Loucy (cell line): ENCODE measurements at regions not wholly inside any gene's neighbourhood (a gene's known extent, or its start where the extent isn't known, plus 50 kb on each side); places are given as distances from the start of the nearest gene placed in this dataset.

ENCODE experiments used
- H2AFZ ChIP-seq: fragments of 200-600 bp; sonication (generic); 2 replicates; pipeline ENCODE4 v1.6.0; 2016; ENCODE audit warnings: antibody characterized with exemption, mild to moderate bottlenecking, low read length, moderate library complexity
- H3F3A ChIP-seq: fragments of 200-600 bp; 2 replicates; pipeline ENCODE4 v1.6.0; 2016; ENCODE audit warnings: antibody characterized with exemption, low read depth, mild to moderate bottlenecking
- H3K27me3 ChIP-seq: fragments of 200-600 bp; sonication (generic); 2 replicates; pipeline ENCODE4 v1.6.1; 2014; ENCODE audit warnings: low read length, mild to moderate bottlenecking; ENCODE audit not compliant: insufficient read depth, poor library complexity, severe bottlenecking
- H3K36me3 ChIP-seq: fragments of 200-600 bp; sonication (generic); 2 replicates; pipeline ENCODE4 v1.6.1; 2016; ENCODE audit warnings: low read length; ENCODE audit not compliant: insufficient read depth
- H3K4me1 ChIP-seq: fragments of 200-600 bp; sonication (generic); 2 replicates; pipeline ENCODE4 v1.5.1; 2014; ENCODE audit warnings: low read length, mild to moderate bottlenecking; ENCODE audit not compliant: insufficient read depth, poor library complexity, severe bottlenecking
- H3K4me2 ChIP-seq: fragments of 200-600 bp; sonication (generic); 2 replicates; pipeline ENCODE4 v1.6.0; 2014; ENCODE audit warnings: antibody characterized with exemption, low read length, low read depth, mild to moderate bottlenecking; ENCODE audit not compliant: poor library complexity, severe bottlenecking
- H3K4me3 ChIP-seq: fragments of 200-600 bp; sonication (generic); 2 replicates; pipeline ENCODE4 v1.5.1; 2014; ENCODE audit warnings: low read length, mild to moderate bottlenecking, mixed read lengths; ENCODE audit not compliant: poor library complexity, severe bottlenecking
- H3K79me2 ChIP-seq: fragments of 200-600 bp; sonication (generic); 2 replicates; pipeline ENCODE4 v1.6.1; 2014; ENCODE audit warnings: low read length; ENCODE audit not compliant: insufficient read depth
- H3K9ac ChIP-seq: fragments of 200-600 bp; sonication (generic); 2 replicates; pipeline ENCODE4 v1.6.0; 2014; ENCODE audit warnings: mild to moderate bottlenecking, low read depth, low read length, moderate library complexity; ENCODE audit not compliant: poor library complexity, severe bottlenecking
- H3K9me2 ChIP-seq: fragments of 200-600 bp; sonication (generic); replicated peaks from 2 replicates; pipeline ENCODE4 v1.6.1; 2016; ENCODE audit warnings: low read depth, low read length, mixed read lengths
- H3K9me3 ChIP-seq: fragments of 200-600 bp; sonication (generic); 2 replicates; pipeline ENCODE4 v1.6.1; 2014; ENCODE audit warnings: mild to moderate bottlenecking, antibody characterized with exemption, low read length, low read depth; ENCODE audit not compliant: insufficient read depth
- H4K20me1 ChIP-seq: fragments of 200-600 bp; sonication (generic); 2 replicates; pipeline ENCODE4 v1.6.0; 2014; ENCODE audit warnings: antibody characterized with exemption, low read length, mild to moderate bottlenecking; ENCODE audit not compliant: insufficient read depth, poor library complexity, severe bottlenecking
- CTCF ChIP-seq: fragments of 200-600 bp; sonication (generic); conservative IDR thresholded peaks from 2 replicates; pipeline ENCODE4 v1.5.1; 2014; ENCODE audit warnings: mild to moderate bottlenecking, antibody characterized with exemption, low read length
- EZH2phosphoT487 ChIP-seq: fragments of 200-600 bp; IDR thresholded peaks from 2 replicates; pipeline ENCODE4 v1.6.1; 2018; ENCODE audit warnings: antibody characterized with exemption, mild to moderate bottlenecking, moderate library complexity, borderline replicate concordance

- Histone ChIP-seq H3K9me3 (no peaks in the 10 kb centered on the region; the same call in 1 of the 2 replicates), H3F3A (no peaks in the 10 kb centered on the region), H3K4me1 (no peaks in the 10 kb centered on the region), H4K20me1 (no peaks in the 10 kb centered on the region), H3K79me2 (no peaks in the 10 kb centered on the region), H3K36me3 (no peaks in the 10 kb centered on the region), H3K27me3 (no peaks in the 10 kb centered on the region), H2AFZ (no peak overlapping the region), H3K4me2 (no peak overlapping the region), H3K9me2 (no peaks in the 10 kb centered on the region), H3K4me3 (no peak overlapping the region), H3K9ac (no peak overlapping the region)
- TF ChIP-seq CTCF (no peak), EZH2phosphoT487 (no peak)
Measured at GRCh38 chr1:5189384-5189783, 535.0 kb downstream of the AJAP1 start.

DNA sequence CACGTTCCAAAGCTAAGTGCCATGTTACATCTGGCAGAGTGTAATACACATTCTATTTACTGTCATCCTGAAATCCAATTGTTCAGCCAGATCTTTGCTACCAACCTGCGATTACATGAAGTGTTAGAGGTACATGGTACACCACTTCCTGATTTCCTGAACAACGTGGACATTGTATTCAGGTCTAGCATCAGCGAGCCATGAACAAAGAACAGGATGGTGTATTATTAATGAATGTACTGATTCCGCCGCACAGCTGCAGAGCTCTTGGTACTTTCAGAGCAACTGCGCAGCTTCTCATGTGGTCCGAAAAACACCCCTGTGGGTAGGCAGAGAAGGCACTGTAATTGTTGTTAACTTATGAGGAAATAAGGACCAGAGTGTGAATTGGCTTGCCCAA, 511.4 kb downstream of the AJAP1 start:
- H3K4me3 ChIP-seq, result no peak overlapping the region
- no peak for TF ChIP-seq CTCF
- no peak for TF ChIP-seq EZH2phosphoT487
- H3K79me2 ChIP-seq, result no peaks in the 10 kb centered on the region
- H3K4me1 ChIP-seq, result no peaks in the 10 kb centered on the region
- no peaks in the 10 kb centered on the region for H3K9me2 ChIP-seq
- no peak overlapping the region for H2AFZ ChIP-seq
- H3K9ac ChIP-seq, result no peak overlapping the region
- H4K20me1 ChIP-seq, result no peaks in the 10 kb centered on the region
- H3K27me3 ChIP-seq, result no peaks in the 10 kb centered on the region
- no peaks in the 10 kb centered on the region for H3F3A ChIP-seq
- H3K4me2 ChIP-seq, result no peak overlapping the region
- H3K36me3 ChIP-seq, result no peaks in the 10 kb centered on the region
- no peaks in the 10 kb centered on the region; the same call in 1 of the 2 replicates for H3K9me3 ChIP-seq

- no peaks in the 10 kb centered on the region for H3K36me3 ChIP-seq
- H3F3A ChIP-seq, result no peaks in the 10 kb centered on the region
- no peak overlapping the region for H2AFZ ChIP-seq
- H3K4me3 ChIP-seq, result no peak overlapping the region
- H3K9me2 ChIP-seq, result no peaks in the 10 kb centered on the region
- no peaks in the 10 kb centered on the region; the same call in 1 of the 2 replicates for H3K9me3 ChIP-seq
- H3K4me2 ChIP-seq, result no peak overlapping the region
- TF ChIP-seq EZH2phosphoT487 (no peak), CTCF (no peak)
- H3K4me1 ChIP-seq, result no peaks in the 10 kb centered on the region
- H4K20me1 ChIP-seq, result no peaks in the 10 kb centered on the region
- H3K79me2 ChIP-seq, result no peaks in the 10 kb centered on the region
- H3K9ac ChIP-seq, result no peak overlapping the region
- H3K27me3 ChIP-seq, result no peaks in the 10 kb centered on the region
Measured at GRCh38 chr1:5164158-5164557, 509.7 kb downstream of the AJAP1 start.
